ENCODE measurements at regions not wholly inside any gene's neighbourhood (a gene's known extent, or its start where the extent isn't known, plus 50 kb on each side); places are given as distances from the start of the nearest gene placed in this dataset.
"Not testable (repeated sequence)": the region's sequence is repeated elsewhere in the genome, so short reads cannot be mapped to it uniquely, and the experiment has no call there.

- DNase-seq (ENCODE audit: low read depth, low spot score) = no peak
Observed at GRCh38 chr10:124150189-124150806, 56.9 kb upstream of the CHST15 start.

GRCh38 chr10:124149189-124150042, 56.0 kb upstream of the CHST15 start:
- DNase-seq (ENCODE audit: low read depth, low spot score) = no peak

- DNase-seq (ENCODE audit: low read depth, low spot score) = not testable (repeated sequence)
Observed at GRCh38 chr10:124148509-124149188, 55.3 kb upstream of the CHST15 start.

- no peak for DNase-seq (ENCODE audit: low read depth, low spot score)
Observed at GRCh38 chr10:124146483-124146882, 53.1 kb upstream of the CHST15 start.

- DNase-seq (ENCODE audit: low read depth, low spot score) = no peak
Observed at GRCh38 chr10:124145109-124145870, 51.9 kb upstream of the CHST15 start.

- DNase-seq (ENCODE audit: low read depth, low spot score) = no peak
Observed at GRCh38 chr10:124144536-124144935, 51.1 kb upstream of the CHST15 start.

GRCh38 chr10:124143721-124144120, 50.3 kb upstream of the CHST15 start:
- DNase-seq (ENCODE audit: low read depth, low spot score) = no peak

Data from activated CD4-positive, CD25-positive, alpha-beta regulatory T cell treated with anti-CD3 and anti-CD28 coated beads, Interleukin-2, amount 50 U/mL, for 16 hours (primary cell).